ENCODE measurements at regions not wholly inside any gene's neighbourhood (a gene's known extent, or its start where the extent isn't known, plus 50 kb on each side); places are given as distances from the start of the nearest gene placed in this dataset.

DNA sequence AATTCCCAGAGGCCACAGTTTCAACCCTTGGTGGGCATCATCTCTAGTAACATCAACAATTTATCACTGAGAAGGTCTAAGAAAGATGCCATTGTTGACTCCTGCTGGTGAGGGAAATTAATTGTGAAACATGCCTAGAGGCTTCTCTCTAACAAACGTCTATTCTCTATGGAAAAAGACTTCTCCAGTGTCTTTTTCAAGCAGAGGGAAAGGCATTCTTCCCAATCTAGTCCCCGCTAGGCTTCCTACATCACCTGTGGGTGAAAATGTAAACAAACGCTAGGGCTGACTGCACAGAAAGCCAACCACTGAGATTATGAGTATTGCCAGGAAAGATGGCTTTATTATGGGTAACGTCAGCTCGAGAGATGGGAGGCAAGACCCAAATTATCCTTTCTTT lies 677.4 kb downstream of the NCAM2 start:
- no peak for TF ChIP-seq EZH2 (IDR thresholded peaks at IDR 0.05; ENCODE audit: borderline replicate concordance, low read length)
- TF ChIP-seq, protein P1, sequence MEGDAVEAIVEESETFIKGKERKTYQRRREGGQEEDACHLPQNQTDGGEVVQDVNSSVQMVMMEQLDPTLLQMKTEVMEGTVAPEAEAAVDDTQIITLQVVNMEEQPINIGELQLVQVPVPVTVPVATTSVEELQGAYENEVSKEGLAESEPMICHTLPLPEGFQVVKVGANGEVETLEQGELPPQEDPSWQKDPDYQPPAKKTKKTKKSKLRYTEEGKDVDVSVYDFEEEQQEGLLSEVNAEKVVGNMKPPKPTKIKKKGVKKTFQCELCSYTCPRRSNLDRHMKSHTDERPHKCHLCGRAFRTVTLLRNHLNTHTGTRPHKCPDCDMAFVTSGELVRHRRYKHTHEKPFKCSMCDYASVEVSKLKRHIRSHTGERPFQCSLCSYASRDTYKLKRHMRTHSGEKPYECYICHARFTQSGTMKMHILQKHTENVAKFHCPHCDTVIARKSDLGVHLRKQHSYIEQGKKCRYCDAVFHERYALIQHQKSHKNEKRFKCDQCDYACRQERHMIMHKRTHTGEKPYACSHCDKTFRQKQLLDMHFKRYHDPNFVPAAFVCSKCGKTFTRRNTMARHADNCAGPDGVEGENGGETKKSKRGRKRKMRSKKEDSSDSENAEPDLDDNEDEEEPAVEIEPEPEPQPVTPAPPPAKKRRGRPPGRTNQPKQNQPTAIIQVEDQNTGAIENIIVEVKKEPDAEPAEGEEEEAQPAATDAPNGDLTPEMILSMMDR (conservative IDR thresholded peaks at IDR 0.05 in 1 of 2, IDR thresholded peaks at IDR 0.05 in 1 of 2; ENCODE audit: extremely low read depth in 1 of 2, insufficient read depth in 1 of 2, low read depth in 1 of 2, low read length in 2 of 2): no peak

All from mammary epithelial cell (primary cell).